NCI-H1436 (cell line): ENCODE measurements at regions not wholly inside any gene's neighbourhood (a gene's known extent, or its start where the extent isn't known, plus 50 kb on each side); places are given as distances from the start of the nearest gene placed in this dataset.

Source experiments
- DNase-seq: peaks from one replicate; lab custom pipeline; 2025; lab: John Stamatoyannopoulos, UW

DNA sequence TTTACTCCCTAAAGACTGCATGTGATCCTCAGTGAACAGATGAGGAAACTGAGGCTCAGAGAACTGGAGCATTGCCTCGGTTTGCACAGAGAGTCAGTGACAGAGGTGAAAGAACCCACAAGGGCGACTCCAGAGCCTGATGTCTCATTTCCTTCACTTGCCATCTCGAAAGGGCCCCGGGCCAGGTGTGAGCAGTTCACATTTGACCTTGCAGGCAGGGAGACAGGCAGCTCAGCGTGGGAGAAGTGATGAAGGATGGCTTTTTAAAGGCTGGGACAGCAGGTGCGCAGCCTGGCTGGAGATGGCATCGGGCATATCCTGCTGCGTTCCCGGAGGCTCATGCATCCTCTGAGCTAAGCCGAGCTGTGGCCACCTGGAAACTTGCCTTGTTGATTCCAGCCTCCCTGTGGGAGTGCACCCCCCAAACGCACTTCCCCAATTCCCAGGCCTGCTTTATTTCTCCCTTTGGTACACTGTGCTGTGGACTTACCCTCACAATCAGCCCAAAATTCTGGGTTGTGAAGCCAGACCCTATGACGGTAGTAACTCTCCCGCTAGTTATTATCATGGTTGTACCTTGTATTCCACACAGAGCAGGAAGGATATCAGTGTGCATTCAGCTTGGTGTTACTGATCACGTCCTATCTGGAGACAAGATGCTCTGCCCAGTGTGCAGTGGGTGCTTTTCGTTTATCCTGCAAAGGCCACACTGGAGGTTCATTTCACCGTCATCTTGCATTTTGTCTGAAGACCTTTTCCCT lies 753.2 kb upstream of the EEF2KMT start:
- no peak for DNase-seq

DNA sequence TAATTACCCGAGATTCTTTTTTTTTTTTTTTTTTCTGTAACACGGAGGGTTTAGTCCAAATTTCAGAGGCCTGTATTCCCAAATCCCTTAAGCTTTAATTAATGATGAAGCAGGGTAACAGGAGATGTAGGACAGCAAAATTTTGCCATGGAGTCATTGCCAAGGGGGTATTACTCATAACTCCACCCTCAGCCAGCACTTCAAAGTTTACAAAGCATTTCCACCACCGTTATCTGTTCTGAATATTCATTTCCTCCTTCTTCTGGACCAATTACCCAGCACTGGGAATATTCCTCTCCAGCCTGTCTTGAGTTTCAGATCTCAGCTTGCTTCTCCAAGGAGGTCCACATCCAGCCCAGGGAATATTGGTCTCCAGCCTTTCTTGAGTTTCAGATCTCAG lies 747.5 kb upstream of the EEF2KMT start:
- DNase-seq: no peak

DNA sequence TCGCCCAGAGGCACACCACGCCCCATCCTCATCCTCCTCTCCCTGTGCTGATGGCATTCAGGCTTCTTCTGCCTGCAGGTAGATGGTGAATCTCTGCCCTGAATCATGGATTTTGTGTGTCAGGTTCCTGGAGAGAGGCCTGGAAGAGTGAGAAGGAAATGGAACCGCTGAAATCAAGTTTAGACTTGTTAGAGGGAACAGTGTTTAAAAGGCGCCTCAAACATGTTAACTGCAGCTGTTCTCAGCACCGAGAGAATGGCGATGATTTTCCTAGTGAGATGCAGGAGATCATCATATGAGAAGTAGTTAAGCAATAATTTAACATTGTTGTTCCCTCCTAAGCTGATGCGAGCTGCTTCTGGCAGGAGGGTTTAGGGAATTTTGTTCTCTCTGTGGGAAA lies 744.4 kb upstream of the EEF2KMT start:
- DNase-seq: no peak

GRCh38 chr16:5838725-5839124 lies 741.1 kb upstream of the EEF2KMT start:
- no peak for DNase-seq

DNA sequence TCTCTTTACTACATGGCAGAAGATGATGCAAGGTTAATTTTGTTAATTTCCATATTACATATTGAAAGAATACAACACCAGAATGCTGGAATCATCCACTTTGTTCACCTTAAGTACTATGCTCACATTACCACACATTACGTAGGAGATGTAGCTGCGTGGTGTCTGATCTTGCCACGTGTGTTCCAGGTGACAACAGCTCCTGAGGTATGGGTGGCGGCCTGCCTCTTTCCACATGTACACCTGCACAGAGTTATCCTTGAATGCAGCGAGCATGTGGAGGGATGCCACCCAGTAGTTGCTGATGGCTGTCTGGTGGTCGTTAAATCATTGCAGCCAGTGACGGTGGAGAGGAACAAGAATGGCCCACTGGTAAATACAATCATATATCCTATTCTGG lies 740.5 kb upstream of the EEF2KMT start:
- no peak for DNase-seq

DNA sequence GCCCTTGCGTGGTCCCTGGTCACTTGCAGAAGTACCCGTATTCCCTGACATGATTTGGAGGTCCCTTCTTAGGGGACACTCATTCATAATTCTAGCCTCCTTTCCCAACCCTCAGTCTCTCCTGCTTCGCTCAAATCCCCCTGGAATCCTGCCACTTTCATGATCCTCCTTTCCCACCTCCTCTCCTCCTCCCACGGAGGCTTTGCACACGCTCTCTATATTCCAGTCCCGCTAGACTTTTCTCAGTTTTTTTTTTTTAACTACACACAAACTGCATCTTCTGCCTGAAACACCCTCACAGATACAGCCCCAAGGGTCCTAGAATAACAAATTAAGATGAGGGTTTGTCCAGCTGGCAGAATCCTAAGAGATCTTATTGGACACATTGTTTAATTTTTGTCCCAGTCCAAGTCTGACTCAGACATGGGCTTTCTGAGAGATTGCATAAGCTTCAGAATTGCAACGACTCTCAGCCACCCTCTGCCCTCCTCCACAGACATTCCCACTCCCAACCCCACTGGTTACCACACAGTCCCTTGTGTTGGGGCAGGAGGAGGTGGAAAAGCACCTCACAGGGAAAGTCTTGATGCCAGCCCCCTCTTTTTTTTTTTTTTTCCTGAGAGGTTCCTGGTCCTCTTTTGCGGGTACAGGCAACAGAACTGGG lies 739.5 kb upstream of the EEF2KMT start:
- DNase-seq: no peak

DNA sequence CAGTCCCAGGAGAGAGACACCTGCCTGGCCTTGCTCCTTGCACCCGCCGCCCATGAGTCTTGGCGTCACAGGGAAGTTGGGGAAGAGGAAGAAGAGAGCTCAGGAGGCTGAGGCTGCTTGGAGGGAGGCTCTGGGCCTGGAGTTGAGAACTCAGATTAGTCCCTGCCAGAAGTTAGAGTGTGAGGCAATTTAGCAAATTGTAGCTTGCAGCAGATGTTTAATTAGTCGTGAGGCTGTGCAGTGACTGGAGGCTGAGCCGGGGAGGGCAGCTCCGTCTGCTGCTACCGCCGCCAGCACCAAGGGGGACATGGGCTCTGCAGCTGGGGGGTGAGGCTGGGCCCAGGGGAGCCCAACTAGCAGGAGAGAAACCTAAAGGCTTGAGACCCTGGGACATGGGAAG lies 738.3 kb upstream of the EEF2KMT start:
- no peak for DNase-seq

GRCh38 chr16:5826332-5826731 lies 728.7 kb upstream of the EEF2KMT start:
- DNase-seq: no peak

GRCh38 chr16:5820472-5820871 lies 722.9 kb upstream of the EEF2KMT start:
- no peak for DNase-seq

DNA sequence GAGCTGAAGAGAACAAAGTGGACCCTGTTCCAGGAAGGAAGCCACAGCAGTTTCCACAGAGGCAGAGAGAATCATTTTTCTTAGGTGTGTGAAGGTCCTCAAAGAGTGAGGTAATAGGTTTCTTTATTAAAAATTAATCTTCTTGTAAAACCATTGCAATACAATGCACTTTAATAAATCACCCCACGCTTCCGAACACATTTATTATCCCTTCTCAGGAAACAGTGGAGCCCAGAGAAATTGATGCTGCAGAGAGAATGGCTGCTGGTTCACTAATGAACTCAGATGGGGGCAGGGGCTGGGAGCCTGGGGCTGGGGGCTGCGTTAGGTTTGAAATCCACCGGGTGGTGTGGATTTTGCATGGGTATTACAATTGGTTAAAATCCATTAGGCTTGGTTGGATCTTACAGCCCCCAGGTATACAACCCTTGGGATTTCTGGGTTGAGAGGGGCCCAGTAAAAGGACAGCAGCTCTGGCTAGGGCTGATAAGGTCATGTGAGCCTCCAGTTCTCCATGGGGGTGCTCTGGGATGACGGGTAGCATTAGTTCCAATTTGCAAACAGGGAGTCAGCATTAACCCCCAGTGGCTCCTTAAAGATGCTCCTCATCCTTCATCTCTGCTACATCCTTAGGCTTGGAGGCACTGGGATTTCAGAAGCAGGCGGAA lies 718.1 kb upstream of the EEF2KMT start:
- DNase-seq: no peak

DNA sequence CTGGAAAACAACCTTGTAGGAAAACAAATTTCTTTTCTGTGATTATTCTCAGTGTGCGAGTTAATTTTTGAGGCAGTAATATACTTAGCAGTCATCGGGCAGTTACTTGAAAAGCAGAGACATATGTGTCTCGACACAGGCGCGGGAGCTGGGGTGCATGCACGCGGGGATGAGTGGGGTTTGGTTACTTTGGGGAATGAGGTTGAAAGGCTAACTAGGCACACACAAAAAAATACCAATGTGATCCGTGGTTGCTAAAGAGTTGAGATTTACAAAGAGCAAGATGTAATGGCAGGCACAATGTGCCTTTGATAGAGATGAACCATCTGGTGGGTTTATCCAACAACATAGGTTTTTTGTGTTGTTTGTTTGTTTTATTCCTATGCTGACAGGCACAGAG lies 703.8 kb upstream of the EEF2KMT start:
- no peak for DNase-seq

DNA sequence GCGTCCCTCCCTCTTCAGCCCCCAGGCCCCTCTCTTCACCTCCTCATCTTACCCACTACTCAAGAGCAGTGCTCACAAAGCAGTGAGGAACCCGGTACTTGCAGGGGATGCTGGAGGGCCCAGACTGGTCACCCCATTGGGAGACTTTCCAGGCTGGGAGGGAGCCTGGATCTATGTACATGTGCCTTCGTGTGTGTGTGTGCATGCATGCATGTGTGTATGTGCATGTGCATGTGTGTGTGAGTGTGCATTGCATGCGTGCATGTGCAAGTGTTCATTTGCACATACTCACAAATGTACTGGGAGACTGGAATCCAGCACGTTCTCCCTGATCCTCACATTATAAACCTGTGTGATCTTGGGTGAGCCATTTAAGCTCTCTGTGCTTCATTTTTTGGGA lies 696.0 kb upstream of the EEF2KMT start:
- DNase-seq: no peak

GRCh38 chr16:5791011-5791657 lies 693.5 kb upstream of the EEF2KMT start:
- DNase-seq: no peak

- DNase-seq: no peak
These were observed 692.9 kb upstream of the EEF2KMT start for GRCh38 chr16:5790512-5790911.

DNA sequence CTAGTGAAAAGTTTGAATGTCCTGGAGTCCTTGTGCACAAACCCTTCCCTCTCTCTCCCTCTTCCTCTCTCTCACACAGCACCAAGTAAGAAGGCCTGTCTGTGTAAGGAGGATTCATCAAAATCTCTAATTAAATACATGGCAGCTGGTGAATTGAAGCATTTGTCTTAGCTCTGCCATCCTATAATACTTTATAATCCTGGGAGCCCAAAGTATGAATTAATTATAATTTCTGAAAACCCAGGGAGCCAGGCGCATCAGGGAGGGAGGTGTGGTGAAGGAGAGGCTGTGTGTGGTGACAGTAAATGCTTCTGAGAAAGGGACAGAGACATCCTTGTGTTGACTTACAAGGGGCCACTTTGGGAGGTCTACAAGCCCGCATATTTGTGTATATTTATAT lies 691.4 kb upstream of the EEF2KMT start:
- DNase-seq: no peak

- no peak for DNase-seq
These were observed 683.8 kb upstream of the EEF2KMT start for GRCh38 chr16:5781436-5781835.

- no peak for DNase-seq
These were observed 679.3 kb upstream of the EEF2KMT start for GRCh38 chr16:5776876-5777275.

GRCh38 chr16:5775916-5776315 lies 678.3 kb upstream of the EEF2KMT start:
- no peak for DNase-seq

- DNase-seq: no peak
These were observed 672.5 kb upstream of the EEF2KMT start for GRCh38 chr16:5770118-5770517.

- DNase-seq: no peak
These were observed 671.9 kb upstream of the EEF2KMT start for GRCh38 chr16:5769513-5769912.

DNA sequence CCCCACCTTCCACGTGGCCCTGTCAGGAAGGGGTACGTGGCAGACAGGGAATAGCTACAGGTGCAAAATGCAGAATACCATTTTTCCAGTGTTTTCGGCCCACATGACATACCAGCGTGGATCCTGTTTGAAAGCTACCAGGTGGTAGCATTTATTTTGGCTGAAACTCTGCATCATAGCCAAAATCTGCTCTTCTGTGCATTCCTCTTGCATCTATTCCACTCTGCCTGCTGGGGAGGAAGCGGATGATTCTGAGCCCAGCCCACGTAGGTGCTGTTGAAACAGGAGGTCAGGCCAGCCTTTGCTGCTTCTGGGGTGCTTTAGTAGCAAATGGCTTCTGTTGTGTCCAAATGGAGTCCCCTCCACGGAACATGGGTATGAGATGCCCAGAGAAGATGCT lies 670.9 kb upstream of the EEF2KMT start:
- no peak for DNase-seq

DNA sequence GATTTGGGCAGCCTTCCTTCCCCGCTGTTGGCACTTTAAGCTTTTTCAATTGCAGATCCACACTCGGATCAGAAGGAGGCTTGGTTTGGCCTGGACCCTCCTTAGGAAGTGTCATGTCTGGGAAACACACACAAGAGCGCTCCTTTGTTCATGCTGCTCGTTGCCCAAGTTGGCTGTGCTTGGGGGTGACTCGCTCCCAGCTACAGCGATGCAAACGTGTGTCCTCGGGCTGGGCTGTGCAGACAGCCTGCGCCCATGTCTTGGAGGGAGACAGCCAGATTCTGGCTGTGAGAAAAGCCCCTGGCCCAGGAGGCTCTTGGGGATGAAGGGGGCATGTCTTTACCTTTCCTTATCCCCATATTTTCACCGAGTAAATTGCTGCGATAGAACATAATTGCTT lies 665.6 kb upstream of the EEF2KMT start:
- DNase-seq: no peak

DNA sequence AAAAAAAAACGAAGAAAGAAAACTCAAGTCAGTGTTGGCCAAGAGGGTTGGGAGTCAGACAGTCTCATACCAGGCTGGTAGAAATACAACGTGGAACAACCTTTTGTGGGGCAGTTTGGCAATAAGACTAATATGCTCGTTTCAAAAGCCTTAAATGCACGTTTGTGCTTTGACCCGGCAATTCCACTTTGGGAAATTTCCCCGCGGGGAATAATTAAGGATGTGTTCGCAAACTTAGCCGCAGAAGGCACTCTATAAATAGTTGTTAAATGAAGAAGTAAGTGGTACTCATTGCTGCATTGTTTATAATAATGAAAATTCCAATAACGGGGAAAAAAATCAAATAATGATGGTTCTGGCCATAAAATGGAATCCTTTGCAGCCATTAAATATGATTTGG lies 664.8 kb upstream of the EEF2KMT start:
- no peak for DNase-seq
